H9 (cell line): ENCODE measurements at regions not wholly inside any gene's neighbourhood (a gene's known extent, or its start where the extent isn't known, plus 50 kb on each side); places are given as distances from the start of the nearest gene placed in this dataset.

Experiments
- DNase-seq: peaks from one replicate; pipeline ENCODE4 v3.0.0-alpha.2; 2017
- H2AFZ ChIP-seq: one replicate; pipeline ENCODE4 v1.6.1; 2013; ENCODE audit warnings: mild to moderate bottlenecking, low read length, control low read depth, moderate library complexity
- H2AK5ac ChIP-seq: 2 replicates; pipeline ENCODE4 v1.6.1; 2013; ENCODE audit warnings: low read length, control low read depth, mixed read lengths; ENCODE audit not compliant: insufficient read length
- H2BK120ac ChIP-seq: one replicate; pipeline ENCODE4 v1.6.1; 2013; ENCODE audit warnings: low read depth, mild to moderate bottlenecking, low read length, control low read depth, inconsistent platforms; ENCODE audit not compliant: poor library complexity, severe bottlenecking
- H2BK12ac ChIP-seq: 2 replicates; pipeline ENCODE4 v1.6.1; 2013; ENCODE audit warnings: low read length, control low read depth, mixed read lengths, low read depth; ENCODE audit not compliant: insufficient read length
- H2BK15ac ChIP-seq: 2 replicates; pipeline ENCODE4 v1.6.1; 2013; ENCODE audit warnings: low read depth, low read length, control low read depth
- H2BK20ac ChIP-seq: one replicate; pipeline ENCODE4 v1.6.1; 2013; ENCODE audit warnings: low read depth, mild to moderate bottlenecking, low read length, control low read depth, inconsistent platforms; ENCODE audit not compliant: poor library complexity, severe bottlenecking
- H2BK5ac ChIP-seq: 2 replicates; pipeline ENCODE4 v1.6.1; 2013; ENCODE audit warnings: low read length, control low read depth, mixed read lengths; ENCODE audit not compliant: insufficient read length
- H3K14ac ChIP-seq: 2 replicates; pipeline ENCODE4 v1.6.1; 2013; ENCODE audit warnings: low read length, control low read depth; ENCODE audit not compliant: insufficient read depth
- H3K18ac ChIP-seq: 2 replicates; pipeline ENCODE4 v1.6.1; 2013; ENCODE audit warnings: low read depth, mild to moderate bottlenecking, mixed read lengths, low read length, control low read depth; ENCODE audit not compliant: insufficient read length
- H3K23ac ChIP-seq: 2 replicates; pipeline ENCODE4 v1.6.1; 2013; ENCODE audit warnings: low read length, control low read depth, mixed read lengths, low read depth; ENCODE audit not compliant: insufficient read length
- H3K23me2 ChIP-seq: 2 replicates; pipeline ENCODE4 v1.6.1; 2013; ENCODE audit warnings: low read depth, mild to moderate bottlenecking, mixed read lengths, low read length, control low read depth; ENCODE audit not compliant: insufficient read length, poor library complexity, severe bottlenecking
- H3K27ac ChIP-seq: 2 replicates; pipeline ENCODE4 v1.5.1; 2013; ENCODE audit warnings: low read length, control low read depth, mixed read lengths, low read depth; ENCODE audit not compliant: insufficient read length
- H3K27me3 ChIP-seq: 2 replicates; pipeline ENCODE4 v1.6.1; 2013; ENCODE audit warnings: low read length, control low read depth, inconsistent platforms; ENCODE audit not compliant: insufficient read depth
- H3K4ac ChIP-seq: 2 replicates; pipeline ENCODE4 v1.6.1; 2013; ENCODE audit warnings: low read depth, mild to moderate bottlenecking, control low read depth, inconsistent platforms, low read length, moderate library complexity
- H3K4me1 ChIP-seq: 2 replicates; pipeline ENCODE4 v1.6.1; 2013; ENCODE audit warnings: low read length, control low read depth, inconsistent platforms; ENCODE audit not compliant: insufficient read depth
- H3K4me2 ChIP-seq: 2 replicates; pipeline ENCODE4 v1.6.1; 2013; ENCODE audit warnings: low read length, control low read depth, mixed read lengths; ENCODE audit not compliant: insufficient read length, insufficient read depth
- H3K56ac ChIP-seq: 2 replicates; pipeline ENCODE4 v1.6.1; 2013; ENCODE audit warnings: low read depth, mild to moderate bottlenecking, mixed read lengths, low read length, control low read depth; ENCODE audit not compliant: insufficient read length
- H3K79me1 ChIP-seq: 2 replicates; pipeline ENCODE4 v1.6.1; 2013; ENCODE audit warnings: low read depth, mild to moderate bottlenecking, moderate library complexity, low read length, control low read depth, inconsistent platforms; ENCODE audit not compliant: insufficient read depth, poor library complexity, severe bottlenecking
- H3K79me2 ChIP-seq: 2 replicates; pipeline ENCODE4 v1.6.1; 2013; ENCODE audit warnings: low read length, control low read depth, inconsistent platforms; ENCODE audit not compliant: insufficient read depth
- H3K9ac ChIP-seq: 2 replicates; pipeline ENCODE4 v1.6.1; 2013; ENCODE audit warnings: low read length, control low read depth, mixed read lengths; ENCODE audit not compliant: insufficient read length; ENCODE audit errors: extremely low read depth
- H3K9me3 ChIP-seq: one replicate; pipeline ENCODE4 v1.6.1; 2013; ENCODE audit warnings: low read depth, low read length, inconsistent platforms; ENCODE audit not compliant: control insufficient read depth
- H3T11ph ChIP-seq: one replicate; pipeline ENCODE4 v1.6.1; 2013; ENCODE audit warnings: mild to moderate bottlenecking, low read length, control low read depth, inconsistent platforms
- H4K20me1 ChIP-seq: one replicate; pipeline ENCODE4 v1.6.1; 2013; ENCODE audit not compliant: control insufficient read depth, insufficient read length, insufficient read depth
- H4K5ac ChIP-seq: 2 replicates; pipeline ENCODE4 v1.6.1; 2013; ENCODE audit warnings: low read depth, mild to moderate bottlenecking, mixed read lengths, low read length, control low read depth; ENCODE audit not compliant: insufficient read length
- H4K8ac ChIP-seq: replicated peaks from 2 replicates; pipeline ENCODE4 v1.6.1; 2013; ENCODE audit warnings: low read length, control low read depth, mixed read lengths, low read depth; ENCODE audit not compliant: insufficient read length
- H4K91ac ChIP-seq: 2 replicates; pipeline ENCODE4 v1.6.1; 2013; ENCODE audit warnings: low read depth, mild to moderate bottlenecking, moderate library complexity, mixed read lengths, low read length, control low read depth; ENCODE audit not compliant: insufficient read length
- H3K27ac Mint-ChIP-seq, 3 experiments: 2 replicates in 2 of 3; 3 replicates in 1 of 3; pipeline ENCODE4 v1.8.0; 2020 to 2021; ENCODE audit warnings: mixed read lengths in 3 of 3, mild to moderate bottlenecking in 1 of 3, moderate library complexity in 1 of 3
- H3K27me3 Mint-ChIP-seq: 2 replicates; pipeline ENCODE4 v1.8.0; 2021; ENCODE audit warnings: low read depth, mild to moderate bottlenecking, moderate library complexity, mixed read lengths
- H3K36me3 Mint-ChIP-seq, 3 experiments: 2 replicates in 2 of 3; 3 replicates in 1 of 3; pipeline ENCODE4 v1.8.0; 2020 to 2021; ENCODE audit warnings: low read depth in 3 of 3, mixed read lengths in 3 of 3; ENCODE audit not compliant: insufficient read depth in 1 of 3
- H3K4me1 Mint-ChIP-seq, 2 experiments: 2 replicates each; pipeline ENCODE4 v1.8.0; 2020; ENCODE audit warnings: mixed read lengths in 2 of 2
- H3K4me3 Mint-ChIP-seq, 2 experiments: 2 replicates in 1 of 2; 3 replicates in 1 of 2; pipeline ENCODE4 v1.8.0; 2020 to 2021; ENCODE audit warnings: mild to moderate bottlenecking in 2 of 2, mixed read lengths in 2 of 2, moderate library complexity in 1 of 2
- H3K9me3 Mint-ChIP-seq, 2 experiments: 2 replicates in 1 of 2; 3 replicates in 1 of 2; pipeline ENCODE4 v1.8.0; 2020; ENCODE audit warnings: mild to moderate bottlenecking in 2 of 2, mixed read lengths in 2 of 2, moderate library complexity in 1 of 2
- WGBS: extraction: QIAGEN DNeasy Blood & Tissue Kit; methylation state at CpG from one replicate; pipeline ENCODE4 v1.1.7; 2013; ENCODE audit warnings: missing lambda C conversion rate, low lambda C conversion rate, mixed read lengths; ENCODE audit not compliant: insufficient read length; ENCODE audit errors: extremely low coverage; 5-methylcytosine and 5-hydroxymethylcytosine counted together
- TF ChIP-seq, protein P1 (sequence below): fragments of 200-600 bp; sonication (generic); conservative IDR thresholded peaks from 3 replicates; pipeline ENCODE4 v1.8.0; 2021; ENCODE audit warnings: antibody characterized with exemption, mild to moderate bottlenecking

DNA sequence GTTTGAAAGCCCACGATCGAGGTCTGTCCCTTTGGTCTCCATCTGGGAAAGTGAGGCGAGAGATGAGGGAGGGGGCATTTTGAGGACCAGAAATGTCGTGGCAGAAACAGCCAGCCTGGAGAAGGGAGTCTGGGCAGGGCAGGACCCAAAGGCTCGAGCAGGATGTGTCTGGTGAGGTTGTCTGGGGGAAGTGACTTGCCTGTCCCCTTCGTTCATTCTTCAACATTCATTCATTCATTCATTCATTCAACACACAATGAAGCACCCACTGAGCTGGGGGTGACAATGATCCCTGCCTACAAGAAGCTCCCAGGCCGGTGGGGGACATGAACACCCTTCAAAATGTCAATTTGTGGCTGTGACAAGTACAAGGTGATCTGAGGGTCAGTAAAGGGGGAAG, 80.5 kb downstream of the CEBPB start:
- Mint-ChIP-seq H3K27me3 (no peaks in the 10 kb centered on the region), H3K36me3 (no peaks in the 10 kb centered on the region), H3K9me3 (no peaks in the 10 kb centered on the region), H3K4me3 (no peak overlapping the region), H3K4me1 (peaks cover 14 to 18% of the 10 kb centered on the region in 2 experiments), H3K27ac (peak overlapping the region in 1 of 3 experiments; percentile 25; a peak in 1 of 7 replicates)
- Histone ChIP-seq H4K5ac (no peak overlapping the region), H3K9ac (no peak overlapping the region), H3K23ac (no peak overlapping the region), H3K4me1 (no peaks in the 10 kb centered on the region), H3K14ac (no peak overlapping the region), H2BK15ac (no peak overlapping the region), H3T11ph (no peak overlapping the region), H2AFZ (no peak overlapping the region), H3K79me2 (no peaks in the 10 kb centered on the region), H4K20me1 (no peaks in the 10 kb centered on the region), H2AK5ac (no peak overlapping the region), H3K79me1 (no peaks in the 10 kb centered on the region), H3K18ac (no peak overlapping the region), H3K4ac (no peak overlapping the region), H2BK12ac (no peak overlapping the region), H4K91ac (no peak overlapping the region), H3K23me2 (no peaks in the 10 kb centered on the region), H2BK5ac (no peak overlapping the region), H3K27ac (no peak overlapping the region), H3K9me3 (no peaks in the 10 kb centered on the region), H3K27me3 (no peaks in the 10 kb centered on the region), H4K8ac (no peak overlapping the region), H3K56ac (no peak overlapping the region), H2BK20ac (no peak overlapping the region), H3K4me2 (no peak overlapping the region), H2BK120ac (no peak overlapping the region)
- TF ChIP-seq, protein P1, sequence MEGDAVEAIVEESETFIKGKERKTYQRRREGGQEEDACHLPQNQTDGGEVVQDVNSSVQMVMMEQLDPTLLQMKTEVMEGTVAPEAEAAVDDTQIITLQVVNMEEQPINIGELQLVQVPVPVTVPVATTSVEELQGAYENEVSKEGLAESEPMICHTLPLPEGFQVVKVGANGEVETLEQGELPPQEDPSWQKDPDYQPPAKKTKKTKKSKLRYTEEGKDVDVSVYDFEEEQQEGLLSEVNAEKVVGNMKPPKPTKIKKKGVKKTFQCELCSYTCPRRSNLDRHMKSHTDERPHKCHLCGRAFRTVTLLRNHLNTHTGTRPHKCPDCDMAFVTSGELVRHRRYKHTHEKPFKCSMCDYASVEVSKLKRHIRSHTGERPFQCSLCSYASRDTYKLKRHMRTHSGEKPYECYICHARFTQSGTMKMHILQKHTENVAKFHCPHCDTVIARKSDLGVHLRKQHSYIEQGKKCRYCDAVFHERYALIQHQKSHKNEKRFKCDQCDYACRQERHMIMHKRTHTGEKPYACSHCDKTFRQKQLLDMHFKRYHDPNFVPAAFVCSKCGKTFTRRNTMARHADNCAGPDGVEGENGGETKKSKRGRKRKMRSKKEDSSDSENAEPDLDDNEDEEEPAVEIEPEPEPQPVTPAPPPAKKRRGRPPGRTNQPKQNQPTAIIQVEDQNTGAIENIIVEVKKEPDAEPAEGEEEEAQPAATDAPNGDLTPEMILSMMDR, result no peak
- no peak for DNase-seq
- WGBS, result no CpG with 5 or more reads among the region's 7 CpGs
